ENCODE measurements at regions not wholly inside any gene's neighbourhood (a gene's known extent, or its start where the extent isn't known, plus 50 kb on each side); places are given as distances from the start of the nearest gene placed in this dataset.

DNA sequence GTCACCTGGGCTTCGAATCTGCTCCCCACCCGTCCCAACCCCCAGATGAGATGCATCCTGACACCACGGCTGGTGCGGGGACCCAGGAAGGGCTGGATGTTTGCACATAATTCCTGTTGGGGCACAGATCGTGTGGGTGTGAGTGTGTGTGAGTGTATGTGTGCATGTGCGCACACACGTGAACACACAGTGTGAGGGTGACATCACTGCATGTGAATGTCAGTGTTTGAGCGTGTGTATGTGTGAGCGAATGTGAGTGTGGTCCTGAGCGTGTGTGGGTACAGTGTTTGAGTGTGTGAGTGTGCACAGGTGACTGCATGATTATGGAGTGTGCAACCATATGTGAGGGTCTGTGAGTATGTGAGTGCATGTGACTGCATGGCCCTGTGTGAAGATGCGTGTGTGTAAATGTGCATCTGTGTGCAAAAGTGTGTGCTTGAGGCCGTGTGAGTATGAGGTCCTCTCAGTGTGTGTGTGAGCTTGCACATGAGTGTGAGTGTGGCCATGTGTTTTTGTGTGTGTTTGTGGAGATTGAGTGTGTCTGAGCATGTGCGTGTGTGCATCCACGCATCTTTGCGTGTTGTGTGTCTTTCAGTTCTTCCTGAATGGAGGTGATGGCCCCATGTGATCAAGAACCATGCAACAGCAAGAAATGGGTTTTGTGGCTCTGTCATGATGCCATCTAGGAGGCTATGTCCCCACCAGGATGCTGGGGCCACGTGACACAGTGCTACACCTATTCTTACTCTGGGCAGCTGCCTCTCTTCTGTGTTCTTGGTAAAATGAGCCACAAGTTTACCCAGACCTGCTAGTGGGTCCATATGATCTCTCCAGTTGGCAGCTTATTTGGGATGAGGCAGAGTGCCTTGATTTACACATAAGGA is 70.5 kb upstream of the GCSH start:
- TF ChIP-seq EP300 (IDR thresholded peaks at IDR 0.05) (no peak), POLR2A (IDR thresholded peaks at IDR 0.05) (no peak), POLR2AphosphoS5 (IDR thresholded peaks at IDR 0.05) (no peak)
- TF ChIP-seq, protein P1, sequence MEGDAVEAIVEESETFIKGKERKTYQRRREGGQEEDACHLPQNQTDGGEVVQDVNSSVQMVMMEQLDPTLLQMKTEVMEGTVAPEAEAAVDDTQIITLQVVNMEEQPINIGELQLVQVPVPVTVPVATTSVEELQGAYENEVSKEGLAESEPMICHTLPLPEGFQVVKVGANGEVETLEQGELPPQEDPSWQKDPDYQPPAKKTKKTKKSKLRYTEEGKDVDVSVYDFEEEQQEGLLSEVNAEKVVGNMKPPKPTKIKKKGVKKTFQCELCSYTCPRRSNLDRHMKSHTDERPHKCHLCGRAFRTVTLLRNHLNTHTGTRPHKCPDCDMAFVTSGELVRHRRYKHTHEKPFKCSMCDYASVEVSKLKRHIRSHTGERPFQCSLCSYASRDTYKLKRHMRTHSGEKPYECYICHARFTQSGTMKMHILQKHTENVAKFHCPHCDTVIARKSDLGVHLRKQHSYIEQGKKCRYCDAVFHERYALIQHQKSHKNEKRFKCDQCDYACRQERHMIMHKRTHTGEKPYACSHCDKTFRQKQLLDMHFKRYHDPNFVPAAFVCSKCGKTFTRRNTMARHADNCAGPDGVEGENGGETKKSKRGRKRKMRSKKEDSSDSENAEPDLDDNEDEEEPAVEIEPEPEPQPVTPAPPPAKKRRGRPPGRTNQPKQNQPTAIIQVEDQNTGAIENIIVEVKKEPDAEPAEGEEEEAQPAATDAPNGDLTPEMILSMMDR (IDR thresholded peaks at IDR 0.05): no peak
- Histone ChIP-seq H3K36me3 (no peaks in the 10 kb centered on the region), H3K4me3 (no peak overlapping the region), H3K27ac (no peak overlapping the region), H3K27me3 (no peaks in the 10 kb centered on the region), H3K4me1 (no peaks in the 10 kb centered on the region), H3K9me3 (no peaks in the 10 kb centered on the region)
- WGBS, 2 donors (ENCODE audit: low coverage in 1 of 2): 76 to 86% methylated on average over 5 to 11 of the region's 16 CpGs
- no peak for ATAC-seq

DNA sequence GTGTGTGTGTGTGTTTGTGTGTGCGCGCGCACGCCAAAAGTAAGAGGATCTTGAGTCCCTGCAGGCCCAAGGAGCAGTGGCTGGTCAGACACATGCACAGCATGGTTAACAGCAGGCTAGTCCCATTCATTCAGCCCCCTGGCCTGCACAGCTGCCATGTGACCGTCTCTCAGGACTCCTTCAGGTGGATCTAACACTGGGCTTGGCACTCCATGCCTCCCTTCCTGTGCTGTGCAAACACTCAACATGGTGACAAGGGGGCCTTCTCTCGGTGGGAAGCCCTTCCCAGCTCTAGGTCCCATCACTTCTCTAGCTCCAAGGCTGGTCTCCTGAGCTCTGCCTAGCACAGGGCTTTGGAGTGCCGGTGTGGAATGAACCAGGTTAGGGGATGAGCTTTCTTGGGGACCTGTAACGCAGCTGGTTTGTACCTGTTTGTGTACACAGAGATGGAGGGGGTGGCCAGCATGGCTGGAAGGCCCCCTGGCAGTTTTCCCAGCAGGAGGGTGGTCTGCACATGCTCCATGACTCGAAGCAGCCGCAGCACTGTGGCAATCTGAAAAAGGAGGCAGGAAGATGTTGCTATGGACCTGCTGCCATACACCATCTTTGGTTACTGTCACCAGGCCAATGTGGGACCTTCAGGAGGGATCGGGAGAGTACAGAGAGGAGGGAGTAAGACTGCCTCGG is 69.4 kb upstream of the GCSH start:
- H3K27me3 ChIP-seq: no peaks in the 10 kb centered on the region
- H3K36me3 ChIP-seq: no peaks in the 10 kb centered on the region
- no peak overlapping the region for H3K4me3 ChIP-seq
- H3K9me3 ChIP-seq: peaks cover 0 to 8% (median 0%) of the 10 kb centered on the region in 3 donors
- H3K4me1 ChIP-seq: no peaks in the 10 kb centered on the region
- H3K27ac ChIP-seq: no peak overlapping the region
- WGBS, 2 donors (ENCODE audit: low coverage in 1 of 2): 25 to 71% methylated on average over 2 of the region's 12 CpGs
- no peak for ATAC-seq
- TF ChIP-seq POLR2AphosphoS5 (IDR thresholded peaks at IDR 0.05): no peak
- TF ChIP-seq EP300 (IDR thresholded peaks at IDR 0.05): no peak
- TF ChIP-seq POLR2A (IDR thresholded peaks at IDR 0.05): no peak
- TF ChIP-seq, protein P1 (IDR thresholded peaks at IDR 0.05): no peak

DNA sequence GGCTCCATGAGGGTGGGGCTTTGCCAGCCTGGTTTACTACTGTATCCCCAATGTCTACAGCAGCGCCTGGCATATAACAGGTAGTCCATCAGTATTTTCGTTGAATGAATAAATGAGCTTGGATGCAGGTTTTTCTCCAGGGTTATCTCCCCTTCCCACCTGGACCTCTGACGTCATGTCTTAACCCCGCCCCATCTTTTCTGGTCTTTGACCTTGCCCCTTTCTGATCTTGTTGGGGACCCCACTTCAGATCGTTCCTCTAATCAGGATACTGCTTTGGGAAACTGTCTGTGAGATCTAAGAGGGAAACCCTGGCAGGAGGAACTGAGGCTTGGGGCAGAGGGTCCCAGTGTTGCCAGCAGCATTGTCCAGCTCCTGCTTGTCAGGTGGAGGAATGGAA is 68.8 kb upstream of the GCSH start:
- no peaks in the 10 kb centered on the region for H3K4me1 ChIP-seq
- H3K36me3 ChIP-seq: no peaks in the 10 kb centered on the region
- 67 to 79% methylated on average over 1 to 5 of the region's 5 CpGs for WGBS, 2 donors (ENCODE audit: low coverage in 1 of 2)
- no peak overlapping the region for H3K4me3 ChIP-seq
- peaks cover 0 to 9% (median 0%) of the 10 kb centered on the region in 3 donors for H3K9me3 ChIP-seq
- no peak for ATAC-seq
- TF ChIP-seq, protein P1 (IDR thresholded peaks at IDR 0.05): no peak
- TF ChIP-seq POLR2AphosphoS5 (IDR thresholded peaks at IDR 0.05) (no peak), EP300 (IDR thresholded peaks at IDR 0.05) (no peak), POLR2A (IDR thresholded peaks at IDR 0.05) (no peak)
- no peaks in the 10 kb centered on the region for H3K27me3 ChIP-seq
- H3K27ac ChIP-seq: no peak overlapping the region

DNA sequence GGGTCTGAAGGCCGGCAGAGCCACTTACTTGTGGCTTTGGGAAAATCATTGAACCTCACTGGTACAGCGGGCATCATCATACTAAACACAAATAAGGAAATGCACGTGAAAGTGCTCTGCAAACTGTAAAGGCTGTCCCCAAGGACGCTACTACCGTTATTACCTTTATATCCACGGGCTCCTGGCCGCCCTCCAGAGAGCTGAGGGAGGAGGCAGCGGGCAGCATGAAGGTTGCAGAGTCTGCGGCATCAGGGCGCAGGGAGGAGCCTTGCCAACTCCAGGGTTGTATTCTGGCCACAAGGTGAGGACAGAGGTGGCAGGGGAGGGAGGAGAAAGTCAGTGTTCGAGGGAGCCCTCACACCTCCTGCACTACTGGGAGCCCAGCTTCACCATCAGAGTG is 68.3 kb upstream of the GCSH start:
- TF ChIP-seq POLR2AphosphoS5 (IDR thresholded peaks at IDR 0.05) (no peak), EP300 (IDR thresholded peaks at IDR 0.05) (no peak), POLR2A (IDR thresholded peaks at IDR 0.05) (no peak)
- TF ChIP-seq, protein P1 (IDR thresholded peaks at IDR 0.05): no peak
- WGBS, 2 donors (ENCODE audit: low coverage in 1 of 2): 67% methylated on average over 6 of the region's 11 CpGs; no CpG with 5 or more reads in 1 of the 2 donors
- H3K4me1 ChIP-seq: no peaks in the 10 kb centered on the region
- no peaks in the 10 kb centered on the region for H3K36me3 ChIP-seq
- no peak overlapping the region for H3K4me3 ChIP-seq
- H3K27me3 ChIP-seq: no peaks in the 10 kb centered on the region
- H3K9me3 ChIP-seq: peaks cover 0 to 9% (median 0%) of the 10 kb centered on the region in 3 donors
- ATAC-seq: no peak
- no peak overlapping the region for H3K27ac ChIP-seq
